Omental fat pad (tissue), 3 donors: ENCODE measurements at regions not wholly inside any gene's neighbourhood (a gene's known extent, or its start where the extent isn't known, plus 50 kb on each side); places are given as distances from the start of the nearest gene placed in this dataset.

ENCODE experiments used
- ATAC-seq: fragments of 150-250 bp; one replicate; pipeline ENCODE4 v1.9.1; 2016; ENCODE audit warnings: mild to moderate bottlenecking, moderate library complexity; ENCODE audit not compliant: low FRiP score
- DNase-seq: peaks from one replicate; pipeline ENCODE4 v3.0.0-alpha.2; 2019; ENCODE audit warnings: low spot score
- CTCF ChIP-seq, 3 donors: fragments of 450-650 bp; IDR thresholded peaks; one replicate each; pipeline ENCODE4 v1.5.1; 2016 to 2017; ENCODE audit warnings: antibody characterized with exemption in 3 of 3, mild to moderate bottlenecking in 3 of 3, moderate library complexity in 2 of 3

GRCh38 chr4:3870567-3870962 is 104.4 kb downstream of the ADRA2C start:
- no peak for TF ChIP-seq CTCF (IDR thresholded peaks at IDR 0.05)
- ATAC-seq = no peak
- no peak for DNase-seq

- no peak for TF ChIP-seq CTCF (IDR thresholded peaks at IDR 0.05)
- DNase-seq (no peak), ATAC-seq (no peak)
Measured at GRCh38 chr4:3871181-3871852, 105.1 kb downstream of the ADRA2C start.

DNA sequence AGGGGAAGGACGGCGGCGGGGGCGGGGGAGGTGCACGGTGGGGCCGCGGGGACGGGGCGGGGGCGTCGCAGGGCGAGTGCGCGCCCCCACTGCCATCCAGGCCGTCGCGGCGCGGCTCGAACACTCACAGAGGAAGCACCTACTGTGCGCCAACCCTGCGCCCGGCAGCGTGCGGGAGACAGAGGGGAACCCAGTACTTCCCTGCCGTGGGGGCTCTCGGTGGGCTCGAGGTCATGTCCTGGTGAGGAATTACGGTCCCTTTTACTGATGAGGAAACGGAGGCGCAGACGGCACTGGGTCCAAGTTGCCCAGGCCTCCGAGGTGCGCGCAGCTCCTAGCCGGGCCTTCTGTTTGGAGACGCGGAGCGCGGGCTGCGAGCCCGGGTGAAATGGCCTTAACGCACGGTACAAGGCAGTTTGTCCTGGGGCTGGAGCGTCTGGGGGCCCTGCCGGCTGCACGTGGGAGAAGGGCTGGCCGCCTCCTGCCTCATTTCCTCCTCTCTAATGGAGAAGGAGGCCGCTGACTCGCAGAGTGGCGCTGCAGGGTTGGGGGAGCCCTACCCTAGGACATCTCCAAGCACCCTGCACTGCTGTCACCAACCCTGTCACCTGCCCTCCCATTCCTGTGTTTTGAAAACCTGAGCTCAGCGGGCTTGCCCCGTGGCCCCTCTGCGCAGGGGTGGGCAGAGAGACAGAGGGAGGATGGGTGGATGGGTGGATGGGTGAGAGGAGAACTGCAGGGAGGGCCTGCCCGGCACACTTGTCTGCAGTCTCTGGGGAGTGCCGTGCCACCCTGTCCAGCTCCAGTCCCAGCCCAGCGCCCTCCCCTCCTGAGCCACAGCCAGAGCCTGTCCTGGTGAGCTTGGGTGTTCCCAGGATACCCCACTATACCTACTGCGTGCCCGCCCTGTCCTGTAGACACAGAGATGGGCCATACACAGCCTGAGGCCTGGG is 106.0 kb downstream of the ADRA2C start:
- no peak for TF ChIP-seq CTCF (IDR thresholded peaks at IDR 0.05)
- ATAC-seq (no peak), DNase-seq (no peak)

DNA sequence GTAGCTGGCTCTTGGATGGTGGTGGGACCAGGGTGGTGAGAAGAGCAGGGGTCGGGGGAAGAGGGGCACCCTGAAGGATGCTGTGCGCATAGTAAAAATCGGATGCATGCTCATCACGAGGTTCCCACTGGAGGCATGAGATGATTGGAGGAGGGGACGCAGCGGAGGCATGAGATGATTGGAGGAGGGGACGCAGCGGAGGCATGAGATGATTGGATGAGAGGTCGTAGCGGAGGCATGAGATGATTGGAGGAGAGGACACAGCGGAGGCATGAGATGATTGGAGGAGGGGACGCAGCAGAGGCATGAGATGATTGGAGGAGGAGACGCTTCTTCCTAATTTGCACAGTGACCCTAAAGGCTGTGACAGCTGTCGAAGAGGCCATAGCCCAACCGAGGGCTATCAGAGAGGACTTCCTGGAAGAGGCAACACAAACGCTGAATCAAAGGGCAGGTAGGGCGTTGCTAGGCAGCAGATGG is 106.7 kb downstream of the ADRA2C start:
- DNase-seq (no peak), ATAC-seq (no peak)
- TF ChIP-seq CTCF (IDR thresholded peaks at IDR 0.05) = no peak

DNA sequence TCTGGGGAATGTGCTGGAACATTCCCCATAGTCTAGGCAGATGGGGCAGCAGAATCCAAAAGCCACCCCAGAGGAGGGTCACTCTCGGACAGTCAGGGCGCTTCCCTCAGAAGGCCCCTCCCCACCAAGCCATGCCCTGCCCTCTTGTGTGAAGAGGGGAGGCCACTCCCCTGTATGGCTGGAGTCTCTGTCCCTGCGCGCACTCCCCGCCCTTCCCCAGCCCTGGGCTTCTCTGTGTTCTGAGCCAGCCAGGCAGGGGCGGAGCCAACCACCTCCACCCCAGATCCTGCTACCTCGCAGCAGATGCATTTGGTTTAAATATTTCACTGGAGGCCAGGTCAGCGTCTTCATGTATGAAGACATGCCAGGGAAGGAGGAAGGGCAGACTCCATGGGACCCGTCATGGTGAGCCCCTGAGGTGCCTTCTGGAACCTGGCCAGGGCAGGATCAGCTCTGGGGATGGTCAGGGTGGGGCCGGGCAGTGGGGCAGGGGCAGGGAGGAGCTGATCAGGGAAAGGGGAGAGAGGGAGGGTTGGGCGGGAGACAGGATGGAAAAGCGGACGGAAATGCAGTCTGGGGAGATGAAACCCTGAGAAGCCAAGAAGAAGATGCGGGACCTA is 107.3 kb downstream of the ADRA2C start:
- TF ChIP-seq CTCF (IDR thresholded peaks at IDR 0.05) = no peak
- DNase-seq (no peak), ATAC-seq (no peak)

GRCh38 chr4:3874028-3874415 is 107.8 kb downstream of the ADRA2C start:
- ATAC-seq (no peak), DNase-seq (no peak)
- TF ChIP-seq CTCF (IDR thresholded peaks at IDR 0.05) = no peak
